ENCODE measurements at regions not wholly inside any gene's neighbourhood (a gene's known extent, or its start where the extent isn't known, plus 50 kb on each side); places are given as distances from the start of the nearest gene placed in this dataset.

DNA sequence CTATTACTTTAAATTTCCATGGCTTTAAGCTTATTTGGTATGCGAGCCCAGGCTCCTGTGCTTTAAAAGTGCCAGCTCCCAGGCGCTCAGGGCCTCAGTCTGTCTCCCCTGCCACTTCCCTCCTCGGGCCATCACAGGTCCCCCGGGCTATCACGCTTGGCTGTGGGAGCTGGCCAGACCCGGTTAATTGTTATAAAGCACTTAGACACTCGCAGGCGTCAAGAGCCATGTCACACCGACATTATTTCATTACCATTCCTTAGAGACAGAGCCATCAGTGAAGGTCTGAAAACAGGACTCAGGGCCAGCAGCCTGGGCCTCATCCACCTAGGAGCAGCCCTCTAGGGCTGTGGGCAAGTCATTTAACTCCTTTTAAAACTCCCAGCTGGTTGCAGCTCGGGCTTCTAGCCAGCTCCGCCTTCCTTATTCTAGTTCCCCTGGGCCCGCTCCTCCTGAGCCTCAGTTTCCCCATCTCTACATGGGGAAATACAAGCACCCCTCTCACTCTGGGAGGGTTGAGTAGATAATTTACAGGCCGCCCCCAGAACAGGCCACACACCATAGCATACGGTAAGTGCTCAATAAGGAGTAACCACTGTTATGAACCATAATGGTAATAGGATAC is 99.0 kb downstream of the HMX1 start:
- POLR2A ChIA-PET, result no interaction called here
- no peak for TF ChIP-seq TARDBP (IDR thresholded peaks at IDR 0.05)
- TF ChIP-seq L3MBTL2 (conservative IDR thresholded peaks at IDR 0.05), result no peak
- no peak for DNase-seq (ENCODE audit: extremely low spot score)
- CTCF ChIA-PET, result no interaction called here

- ChIA-PET CTCF (no interaction called here), POLR2A (no interaction called here)
- TF ChIP-seq L3MBTL2 (conservative IDR thresholded peaks at IDR 0.05) (no peak), FOXA1 (IDR thresholded peaks at IDR 0.05) (no peak), ZNF384 (IDR thresholded peaks at IDR 0.05) (no peak), ELF4 (IDR thresholded peaks at IDR 0.05) (no peak), LEF1 (IDR thresholded peaks at IDR 0.05; ENCODE audit: borderline replicate concordance) (no peak), CTBP1 (IDR thresholded peaks at IDR 0.05; ENCODE audit: borderline replicate concordance) (no peak), HDGF (IDR thresholded peaks at IDR 0.05; ENCODE audit: borderline replicate concordance) (no peak), FOXK2 (IDR thresholded peaks at IDR 0.05) (no peak)
- TF ChIP-seq, protein P1, sequence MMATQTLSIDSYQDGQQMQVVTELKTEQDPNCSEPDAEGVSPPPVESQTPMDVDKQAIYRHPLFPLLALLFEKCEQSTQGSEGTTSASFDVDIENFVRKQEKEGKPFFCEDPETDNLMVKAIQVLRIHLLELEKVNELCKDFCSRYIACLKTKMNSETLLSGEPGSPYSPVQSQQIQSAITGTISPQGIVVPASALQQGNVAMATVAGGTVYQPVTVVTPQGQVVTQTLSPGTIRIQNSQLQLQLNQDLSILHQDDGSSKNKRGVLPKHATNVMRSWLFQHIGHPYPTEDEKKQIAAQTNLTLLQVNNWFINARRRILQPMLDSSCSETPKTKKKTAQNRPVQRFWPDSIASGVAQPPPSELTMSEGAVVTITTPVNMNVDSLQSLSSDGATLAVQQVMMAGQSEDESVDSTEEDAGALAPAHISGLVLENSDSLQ (IDR thresholded peaks at IDR 0.05), result no peak
- no peak for DNase-seq (ENCODE audit: extremely low spot score)
These were observed 100.0 kb downstream of the HMX1 start for GRCh38 chr4:8771666-8772065.

- CTCF ChIA-PET, result no interaction called here
- TF ChIP-seq L3MBTL2 (conservative IDR thresholded peaks at IDR 0.05), result no peak
- TF ChIP-seq SP1 (IDR thresholded peaks at IDR 0.05), result no peak
- no peak for TF ChIP-seq FOXA1 (IDR thresholded peaks at IDR 0.05)
- TF ChIP-seq LEF1 (IDR thresholded peaks at IDR 0.05; ENCODE audit: borderline replicate concordance), result no peak
- TF ChIP-seq HDGF (IDR thresholded peaks at IDR 0.05; ENCODE audit: borderline replicate concordance), result no peak
- TF ChIP-seq SUZ12 (IDR thresholded peaks at IDR 0.05), result no peak
- TF ChIP-seq FOXM1 (IDR thresholded peaks at IDR 0.05; ENCODE audit: borderline replicate concordance), result no peak
- TF ChIP-seq ZNF384 (IDR thresholded peaks at IDR 0.05), result no peak
- no peak for TF ChIP-seq ARNT (IDR thresholded peaks at IDR 0.05)
- no peak for TF ChIP-seq ELF4 (IDR thresholded peaks at IDR 0.05)
- no peak for TF ChIP-seq BHLHE40 (IDR thresholded peaks at IDR 0.05; ENCODE audit: borderline replicate concordance)
- TF ChIP-seq CTBP1 (IDR thresholded peaks at IDR 0.05; ENCODE audit: borderline replicate concordance), result no peak
- TF ChIP-seq TARDBP (IDR thresholded peaks at IDR 0.05), result no peak
- no peak for TF ChIP-seq FOXK2 (IDR thresholded peaks at IDR 0.05)
- TF ChIP-seq, protein P1 (IDR thresholded peaks at IDR 0.05), result no peak
- no peak for TF ChIP-seq NFRKB (IDR thresholded peaks at IDR 0.05)
- no peak for DNase-seq (ENCODE audit: extremely low spot score)
- POLR2A ChIA-PET, result no interaction called here
These were observed 100.4 kb downstream of the HMX1 start for GRCh38 chr4:8771258-8771590.

- ChIA-PET CTCF (no interaction called here), POLR2A (no interaction called here)
- TF ChIP-seq LEF1 (IDR thresholded peaks at IDR 0.05; ENCODE audit: borderline replicate concordance) (no peak), NFRKB (IDR thresholded peaks at IDR 0.05) (no peak), FOXA1 (IDR thresholded peaks at IDR 0.05) (no peak), CTBP1 (IDR thresholded peaks at IDR 0.05; ENCODE audit: borderline replicate concordance) (no peak), TARDBP (IDR thresholded peaks at IDR 0.05) (no peak), BHLHE40 (IDR thresholded peaks at IDR 0.05; ENCODE audit: borderline replicate concordance) (no peak), ARNT (IDR thresholded peaks at IDR 0.05) (no peak), FOXK2 (IDR thresholded peaks at IDR 0.05) (no peak), L3MBTL2 (conservative IDR thresholded peaks at IDR 0.05) (no peak), SP1 (IDR thresholded peaks at IDR 0.05) (no peak), SUZ12 (IDR thresholded peaks at IDR 0.05) (no peak), ZNF384 (IDR thresholded peaks at IDR 0.05) (no peak)
- TF ChIP-seq, protein P1 (IDR thresholded peaks at IDR 0.05), result no peak
- DNase-seq (ENCODE audit: extremely low spot score), result no peak
These were observed 101.0 kb downstream of the HMX1 start for GRCh38 chr4:8770518-8771257.

GRCh38 chr4:8769645-8770517 is 101.8 kb downstream of the HMX1 start:
- ChIA-PET POLR2A (no interaction called here), CTCF (no interaction called here)
- no peak for DNase-seq (ENCODE audit: extremely low spot score)
- TF ChIP-seq L3MBTL2 (conservative IDR thresholded peaks at IDR 0.05) (no peak), FOXA1 (IDR thresholded peaks at IDR 0.05) (no peak), SUZ12 (IDR thresholded peaks at IDR 0.05) (no peak), FOXK2 (IDR thresholded peaks at IDR 0.05) (no peak), ZNF384 (IDR thresholded peaks at IDR 0.05) (no peak), ARNT (IDR thresholded peaks at IDR 0.05) (no peak), LEF1 (IDR thresholded peaks at IDR 0.05; ENCODE audit: borderline replicate concordance) (no peak), SP1 (IDR thresholded peaks at IDR 0.05) (no peak), BHLHE40 (IDR thresholded peaks at IDR 0.05; ENCODE audit: borderline replicate concordance) (no peak), CTBP1 (IDR thresholded peaks at IDR 0.05; ENCODE audit: borderline replicate concordance) (no peak), FOXM1 (IDR thresholded peaks at IDR 0.05; ENCODE audit: borderline replicate concordance) (no peak), ELF4 (IDR thresholded peaks at IDR 0.05) (no peak)
- TF ChIP-seq, protein P1 (IDR thresholded peaks at IDR 0.05), result no peak
